ENCODE measurements at regions not wholly inside any gene's neighbourhood (a gene's known extent, or its start where the extent isn't known, plus 50 kb on each side); places are given as distances from the start of the nearest gene placed in this dataset.

DNA sequence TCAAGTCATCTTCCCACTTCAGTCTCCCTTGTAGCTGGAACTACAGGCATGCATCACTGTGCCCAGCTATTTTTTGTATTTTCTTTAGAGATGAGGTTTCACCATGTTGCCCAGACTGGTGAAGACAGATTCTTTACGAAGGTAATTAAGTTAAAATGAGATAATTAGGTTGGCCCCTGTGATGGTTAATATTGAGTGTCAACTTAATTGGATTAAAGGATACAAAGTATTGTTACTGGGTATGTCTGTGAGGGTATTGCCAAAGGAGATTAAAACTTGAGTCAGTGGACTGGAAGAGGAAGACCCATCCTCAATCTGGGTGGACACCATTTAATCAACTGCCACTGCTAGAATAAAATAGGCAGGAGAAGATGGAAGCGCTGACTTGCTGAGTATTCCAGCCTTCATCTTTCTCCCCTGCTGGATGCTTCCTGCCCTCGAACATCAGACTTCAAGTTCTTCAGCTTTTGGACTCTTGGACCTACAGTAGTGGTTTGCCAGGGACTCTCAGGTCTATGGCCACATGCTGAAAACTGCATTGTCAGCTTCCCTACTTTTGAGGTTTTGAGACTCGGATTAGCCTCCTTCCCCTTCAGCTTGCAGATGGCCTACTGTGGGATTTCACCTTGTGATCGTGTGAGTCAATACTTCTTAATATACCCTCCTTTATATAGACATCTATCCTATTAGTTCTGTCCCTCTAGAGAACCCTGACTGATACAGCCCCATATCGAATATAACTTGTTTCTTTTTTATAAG is 269.1 kb downstream of the TMX3 start:
- DNase-seq (ENCODE audit: extremely low spot score): no peak
- H3K36me3 ChIP-seq (ENCODE audit: insufficient read depth): no peaks in the 10 kb centered on the region
- H3K4me3 ChIP-seq (ENCODE audit: low read depth, low read length): no peak overlapping the region
- 87% methylated on average over 6 of the region's 6 CpGs for WGBS
- no peak overlapping the region for H3K27ac ChIP-seq (ENCODE audit: low read depth)
- no peaks in the 10 kb centered on the region for H3K4me1 ChIP-seq (ENCODE audit: insufficient read depth)

DNA sequence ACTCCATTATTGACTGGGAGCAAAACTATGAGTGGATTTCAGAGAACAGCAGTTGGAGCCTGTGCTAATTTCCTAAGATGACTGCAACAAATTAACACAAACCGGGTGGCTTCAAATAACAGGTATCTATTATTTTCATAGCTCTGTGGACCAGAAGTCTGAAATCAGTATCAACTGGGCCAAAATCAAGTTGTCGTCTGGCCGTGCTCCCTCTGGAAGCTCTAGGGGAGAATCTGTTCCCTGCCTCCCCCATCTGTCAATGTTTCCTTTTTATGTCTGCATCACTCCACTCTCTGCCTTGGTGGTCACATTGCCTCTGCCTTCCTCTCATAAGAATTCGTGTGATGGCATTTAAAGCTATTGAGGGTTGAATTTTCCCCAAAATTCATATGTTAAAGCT is 269.8 kb downstream of the TMX3 start:
- WGBS: 90% methylated on average over 4 of the region's 4 CpGs
- Histone ChIP-seq H3K4me1 (ENCODE audit: insufficient read depth) (no peaks in the 10 kb centered on the region), H3K36me3 (ENCODE audit: insufficient read depth) (no peaks in the 10 kb centered on the region), H3K27ac (ENCODE audit: low read depth) (no peak overlapping the region), H3K4me3 (ENCODE audit: low read depth, low read length) (no peak overlapping the region)
- no peak for DNase-seq (ENCODE audit: extremely low spot score)

DNA sequence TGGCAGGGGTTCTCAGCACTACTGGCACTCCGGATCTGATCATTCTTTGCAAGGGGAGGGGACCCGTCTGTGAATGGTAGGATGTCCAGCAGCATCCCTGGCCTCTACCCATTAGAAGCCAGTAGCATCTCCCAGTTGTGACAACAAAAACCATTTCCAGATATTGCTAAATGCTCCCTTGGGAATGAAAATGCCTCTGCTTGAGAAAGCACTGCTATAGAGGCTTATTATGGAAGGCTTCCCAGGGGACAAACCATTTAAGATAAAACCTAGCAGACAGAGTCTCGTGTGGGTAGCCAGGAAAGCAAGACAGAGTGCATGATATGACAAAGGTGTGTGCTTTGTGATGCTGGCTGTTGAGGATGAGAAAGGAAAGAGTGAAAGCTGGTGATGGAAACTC is 273.7 kb downstream of the TMX3 start:
- H3K4me1 ChIP-seq (ENCODE audit: insufficient read depth): no peaks in the 10 kb centered on the region
- no peaks in the 10 kb centered on the region for H3K36me3 ChIP-seq (ENCODE audit: insufficient read depth)
- WGBS: 84% methylated on average over 3 of the region's 3 CpGs
- H3K4me3 ChIP-seq (ENCODE audit: low read depth, low read length): no peak overlapping the region
- H3K27ac ChIP-seq (ENCODE audit: low read depth): no peak overlapping the region
- DNase-seq (ENCODE audit: extremely low spot score): no peak

DNA sequence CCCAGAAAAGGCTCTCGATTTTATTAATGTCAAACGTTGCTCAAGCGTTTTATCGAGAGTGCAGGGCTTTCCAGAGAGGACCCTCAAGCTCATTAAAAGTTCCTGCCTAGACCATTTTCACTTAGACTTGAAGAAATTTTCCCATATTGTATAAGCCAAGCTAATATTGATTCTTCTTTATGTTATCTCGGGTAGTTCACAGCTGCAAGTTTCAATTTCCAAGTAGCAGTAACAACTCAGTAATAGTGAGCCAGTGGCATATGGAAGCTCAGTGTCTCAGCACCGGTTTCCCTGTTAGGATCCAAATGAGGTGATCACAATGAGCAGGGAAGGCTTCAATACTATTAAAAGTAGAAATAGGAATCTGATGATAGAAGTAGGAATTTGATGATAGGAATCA is 274.5 kb downstream of the TMX3 start:
- 84% methylated on average over 6 of the region's 6 CpGs for WGBS
- no peak overlapping the region for H3K27ac ChIP-seq (ENCODE audit: low read depth)
- no peaks in the 10 kb centered on the region for H3K4me1 ChIP-seq (ENCODE audit: insufficient read depth)
- no peak for DNase-seq (ENCODE audit: extremely low spot score)
- H3K36me3 ChIP-seq (ENCODE audit: insufficient read depth): no peaks in the 10 kb centered on the region
- no peak overlapping the region for H3K4me3 ChIP-seq (ENCODE audit: low read depth, low read length)

DNA sequence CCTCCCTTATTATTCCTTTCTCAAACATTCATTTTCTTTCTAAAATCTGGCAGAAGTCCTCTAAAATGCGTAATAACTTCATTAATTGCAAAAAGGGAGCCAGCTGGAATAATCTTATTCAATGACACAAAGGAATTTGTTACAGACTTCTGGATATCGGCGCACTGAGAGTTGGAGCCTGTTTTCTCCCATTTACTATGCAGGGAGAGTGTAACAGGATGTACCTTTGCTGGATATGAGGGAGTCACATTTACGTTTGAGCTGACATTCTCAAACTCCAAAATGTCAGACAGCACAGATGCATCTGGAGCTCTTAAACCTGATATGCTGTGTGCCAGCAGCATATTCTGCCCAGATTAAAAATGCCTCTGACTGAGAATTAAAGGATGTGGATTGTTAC is 275.3 kb downstream of the TMX3 start:
- WGBS: 60% methylated on average over 4 of the region's 4 CpGs
- Histone ChIP-seq H3K4me3 (ENCODE audit: low read depth, low read length) (no peak overlapping the region), H3K36me3 (ENCODE audit: insufficient read depth) (no peaks in the 10 kb centered on the region), H3K27ac (ENCODE audit: low read depth) (no peak overlapping the region), H3K4me1 (ENCODE audit: insufficient read depth) (no peaks in the 10 kb centered on the region)
- DNase-seq (ENCODE audit: extremely low spot score): peak; percentile 25

DNA sequence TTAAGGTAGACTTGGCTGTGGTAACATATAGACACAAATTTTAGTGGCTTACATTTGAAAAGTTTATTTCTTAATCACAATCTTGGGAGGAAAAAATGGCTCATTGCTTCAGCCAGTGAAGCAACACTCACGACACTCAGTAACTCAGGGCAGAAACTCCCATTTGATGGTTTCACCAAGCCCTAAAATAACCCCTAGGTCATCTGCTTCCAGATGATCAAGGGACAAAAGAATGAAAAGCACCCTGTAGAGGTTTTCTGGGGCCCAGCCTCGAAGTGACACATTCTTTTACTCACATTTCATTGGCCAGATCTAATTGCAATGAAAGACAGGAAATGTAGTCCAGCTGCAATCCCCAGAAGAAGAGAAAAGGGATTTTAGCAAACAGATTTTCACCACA is 275.9 kb downstream of the TMX3 start:
- WGBS: 38% methylated on average over 2 of the region's 2 CpGs
- no peaks in the 10 kb centered on the region for H3K36me3 ChIP-seq (ENCODE audit: insufficient read depth)
- H3K4me3 ChIP-seq (ENCODE audit: low read depth, low read length): no peak overlapping the region
- no peak for DNase-seq (ENCODE audit: extremely low spot score)
- no peaks in the 10 kb centered on the region for H3K4me1 ChIP-seq (ENCODE audit: insufficient read depth)
- no peak overlapping the region for H3K27ac ChIP-seq (ENCODE audit: low read depth)

DNA sequence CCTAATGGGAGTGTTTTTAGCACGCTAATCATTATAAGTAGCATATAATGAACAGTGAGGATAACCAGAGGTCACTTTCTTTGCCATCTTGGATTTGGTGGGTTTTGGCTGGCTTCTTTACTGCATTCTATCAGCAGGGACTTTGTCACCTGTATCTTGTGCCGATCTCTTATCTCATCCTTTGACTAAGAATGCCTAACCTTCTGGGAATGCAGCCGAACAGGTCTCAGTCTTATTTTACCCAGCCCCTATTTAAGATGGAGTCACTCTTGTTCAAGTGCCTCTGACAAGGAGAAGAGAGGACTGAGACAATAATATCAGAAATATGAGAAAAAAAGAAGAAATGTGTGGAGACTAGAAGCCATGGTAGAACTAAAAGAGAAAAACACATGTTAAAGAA is 276.4 kb downstream of the TMX3 start:
- no peak for DNase-seq (ENCODE audit: extremely low spot score)
- Histone ChIP-seq H3K36me3 (ENCODE audit: insufficient read depth) (no peaks in the 10 kb centered on the region), H3K4me3 (ENCODE audit: low read depth, low read length) (no peak overlapping the region), H3K4me1 (ENCODE audit: insufficient read depth) (no peaks in the 10 kb centered on the region), H3K27ac (ENCODE audit: low read depth) (no peak overlapping the region)
- 93% methylated on average over 3 of the region's 3 CpGs for WGBS

DNA sequence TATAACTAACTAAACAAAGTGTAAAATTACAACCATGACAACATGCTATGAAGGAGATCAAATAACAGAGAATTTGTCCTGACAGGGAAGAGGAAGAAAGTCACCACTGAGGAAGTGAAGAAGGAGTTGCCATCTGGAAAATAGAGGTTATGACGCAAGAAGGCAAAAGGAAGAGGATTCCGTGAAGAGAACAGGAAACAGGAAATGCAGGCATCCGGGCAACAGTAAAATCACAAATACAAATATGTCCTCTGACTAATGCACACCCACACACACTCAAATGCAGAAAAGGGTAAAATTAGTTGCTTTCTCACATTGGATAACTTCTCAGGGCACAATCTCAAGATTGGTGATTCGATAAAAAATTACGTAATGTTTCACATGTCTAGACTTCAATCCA is 278.4 kb downstream of the TMX3 start:
- Histone ChIP-seq H3K36me3 (ENCODE audit: insufficient read depth) (no peaks in the 10 kb centered on the region), H3K4me3 (ENCODE audit: low read depth, low read length) (no peak overlapping the region), H3K27ac (ENCODE audit: low read depth) (no peak overlapping the region), H3K4me1 (ENCODE audit: insufficient read depth) (no peaks in the 10 kb centered on the region)
- WGBS: 79% methylated on average over 5 of the region's 5 CpGs
- no peak for DNase-seq (ENCODE audit: extremely low spot score)

DNA sequence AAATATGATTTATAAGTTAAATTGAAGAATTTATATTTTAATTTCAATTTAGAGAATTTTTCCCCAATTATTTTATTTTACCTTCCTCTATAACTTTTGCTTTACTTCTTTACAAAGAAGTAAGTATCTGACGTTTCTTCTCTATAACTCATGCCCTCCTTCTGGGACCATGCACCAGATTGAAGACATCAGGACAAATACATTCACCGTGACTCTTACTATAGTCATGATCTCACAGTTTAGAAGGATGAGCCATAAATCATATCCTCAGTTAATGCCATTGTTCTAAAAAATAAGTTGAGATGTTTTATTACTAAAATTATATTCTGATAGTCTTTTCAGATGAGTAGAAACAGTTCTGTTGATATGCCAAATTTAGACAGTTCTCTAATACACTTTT is 279.3 kb downstream of the TMX3 start:
- H3K27ac ChIP-seq (ENCODE audit: low read depth): no peak overlapping the region
- 77% methylated on average over 2 of the region's 2 CpGs for whole genome bisulfite sequencing
- no peak overlapping the region for H3K4me3 ChIP-seq (ENCODE audit: low read depth, low read length)
- no peaks in the 10 kb centered on the region for H3K4me1 ChIP-seq (ENCODE audit: insufficient read depth)
- DNase-seq (ENCODE audit: extremely low spot score): no peak
- no peaks in the 10 kb centered on the region for H3K36me3 ChIP-seq (ENCODE audit: insufficient read depth)

DNA sequence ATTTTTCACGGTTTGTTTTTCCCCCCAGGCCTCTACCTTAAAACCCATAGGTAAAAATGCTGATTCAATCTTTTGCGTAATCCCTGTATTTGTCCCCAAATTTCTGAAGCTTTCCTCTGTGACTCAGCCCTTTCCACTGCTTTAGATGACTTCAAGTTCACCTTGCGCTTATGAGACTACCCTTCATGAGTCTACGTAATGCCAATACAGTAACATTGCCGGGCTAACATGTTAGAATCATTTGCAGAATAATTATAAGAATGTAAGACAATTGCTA is 283.0 kb downstream of the TMX3 start:
- no peaks in the 10 kb centered on the region for H3K36me3 ChIP-seq (ENCODE audit: insufficient read depth)
- no peak for DNase-seq (ENCODE audit: extremely low spot score)
- H3K4me1 ChIP-seq (ENCODE audit: insufficient read depth): no peaks in the 10 kb centered on the region
- no peak overlapping the region for H3K4me3 ChIP-seq (ENCODE audit: low read depth, low read length)
- no peak overlapping the region for H3K27ac ChIP-seq (ENCODE audit: low read depth)
- 89% methylated on average over 5 of the region's 5 CpGs for WGBS

DNA sequence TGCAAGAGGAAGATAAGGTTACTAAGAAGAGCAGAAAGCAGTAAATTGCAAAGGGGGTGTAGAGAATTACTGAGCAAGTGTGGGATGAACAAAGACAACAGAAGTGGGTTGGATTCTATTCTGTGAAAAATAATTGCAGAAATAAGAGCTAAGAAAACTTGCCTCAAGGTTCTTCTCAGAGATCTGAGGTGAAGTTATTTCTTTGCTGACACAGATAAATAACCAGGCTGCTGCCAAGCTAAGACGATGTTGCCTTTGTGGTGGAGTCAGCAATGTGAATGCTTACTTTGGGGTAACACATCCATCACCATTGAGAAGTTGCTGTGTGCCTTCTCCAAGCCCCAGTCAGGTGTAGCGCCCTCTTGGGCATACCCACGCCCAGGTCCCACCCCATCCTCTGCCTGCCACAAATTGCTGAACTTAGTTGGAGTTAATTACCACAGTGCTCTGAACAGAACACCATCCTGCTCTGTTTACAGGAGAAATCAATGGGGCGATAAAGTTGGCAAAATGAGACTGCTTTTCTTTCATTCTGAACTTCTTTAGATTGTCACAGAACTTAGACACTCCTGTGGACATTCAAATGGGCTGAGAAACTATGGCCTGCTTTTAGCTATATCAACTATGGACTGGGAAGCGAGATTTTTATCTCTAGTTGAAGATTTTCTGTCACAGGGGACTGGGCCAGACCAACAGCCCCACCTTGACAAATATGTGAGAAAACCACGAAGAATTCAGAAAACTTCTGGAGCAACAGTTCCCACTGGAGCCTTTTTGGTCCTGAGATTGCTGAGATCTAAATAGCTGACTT is 283.6 kb downstream of the TMX3 start:
- no peaks in the 10 kb centered on the region for H3K36me3 ChIP-seq (ENCODE audit: insufficient read depth)
- no peak for DNase-seq (ENCODE audit: extremely low spot score)
- H3K4me3 ChIP-seq (ENCODE audit: low read depth, low read length): no peak overlapping the region
- 81% methylated on average over 6 of the region's 6 CpGs for WGBS
- no peak overlapping the region for H3K27ac ChIP-seq (ENCODE audit: low read depth)
- H3K4me1 ChIP-seq (ENCODE audit: insufficient read depth): no peaks in the 10 kb centered on the region

DNA sequence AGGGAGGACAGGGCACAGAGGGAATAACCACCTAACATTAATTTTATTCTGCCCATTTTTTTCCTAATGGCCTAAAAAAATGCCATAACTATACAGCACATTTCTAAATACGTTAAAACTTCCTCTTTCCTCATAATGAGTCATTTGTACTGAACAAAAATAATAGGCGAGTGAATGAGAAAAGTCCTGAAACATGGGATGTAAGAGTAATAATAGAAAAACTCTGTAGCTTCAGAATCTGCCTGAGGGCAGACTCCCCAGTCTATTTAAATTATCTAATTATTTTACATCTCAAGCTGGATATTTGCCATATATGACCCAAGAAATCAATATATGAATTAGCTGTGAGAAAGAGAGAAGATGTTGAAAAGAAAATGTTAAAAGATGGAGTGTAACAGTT is 285.1 kb downstream of the TMX3 start:
- Histone ChIP-seq H3K27ac (ENCODE audit: low read depth) (no peak overlapping the region), H3K4me3 (ENCODE audit: low read depth, low read length) (no peak overlapping the region), H3K36me3 (ENCODE audit: insufficient read depth) (no peaks in the 10 kb centered on the region), H3K4me1 (ENCODE audit: insufficient read depth) (no peaks in the 10 kb centered on the region)
- no peak for DNase-seq (ENCODE audit: extremely low spot score)
- WGBS: 80% methylated on average over 2 of the region's 2 CpGs

DNA sequence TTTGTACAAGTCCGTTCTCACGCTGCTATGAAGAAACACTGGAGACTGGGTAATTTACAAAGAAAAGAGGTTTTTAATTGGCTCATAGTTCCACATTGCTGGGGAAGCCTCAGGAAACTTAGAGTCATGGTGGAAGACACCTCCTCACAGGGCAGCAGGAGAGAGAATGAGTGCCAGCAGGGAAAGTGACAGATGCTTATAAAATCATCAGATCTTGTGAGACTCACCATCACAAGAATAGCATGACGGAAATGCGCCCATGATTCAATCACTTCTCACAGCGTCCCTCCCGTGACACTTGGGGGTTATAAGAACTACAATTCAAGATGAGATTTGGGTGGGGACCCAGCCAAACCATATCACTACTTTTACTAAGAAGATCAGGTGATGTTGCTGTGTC is 285.8 kb downstream of the TMX3 start:
- Histone ChIP-seq H3K27ac (ENCODE audit: low read depth) (no peak overlapping the region), H3K4me3 (ENCODE audit: low read depth, low read length) (no peak overlapping the region), H3K4me1 (ENCODE audit: insufficient read depth) (no peaks in the 10 kb centered on the region), H3K36me3 (ENCODE audit: insufficient read depth) (no peaks in the 10 kb centered on the region)
- no peak for DNase-seq (ENCODE audit: extremely low spot score)
- WGBS: 97% methylated on average over 6 of the region's 6 CpGs

DNA sequence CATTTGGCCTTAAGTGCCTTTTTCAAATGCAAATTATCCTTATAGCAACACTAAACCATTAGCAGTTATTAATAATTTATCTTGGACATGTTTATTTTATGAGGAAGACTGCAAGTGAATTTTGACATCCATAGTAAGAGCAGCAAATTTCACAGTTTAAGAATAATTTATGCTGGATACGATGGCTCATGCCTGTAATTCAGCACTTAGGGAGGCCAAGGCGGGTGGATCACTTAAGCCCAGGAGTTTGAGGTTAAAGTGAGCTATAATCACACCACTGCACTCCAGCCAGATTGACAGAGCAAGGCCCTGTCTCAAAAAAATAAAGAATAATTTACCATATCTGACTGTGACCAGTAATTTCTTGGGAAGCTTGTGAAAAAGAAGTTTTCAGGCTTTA is 286.2 kb downstream of the TMX3 start:
- DNase-seq (ENCODE audit: extremely low spot score): no peak
- 78% methylated on average over 2 of the region's 2 CpGs for WGBS
- Histone ChIP-seq H3K4me1 (ENCODE audit: insufficient read depth) (no peaks in the 10 kb centered on the region), H3K4me3 (ENCODE audit: low read depth, low read length) (no peak overlapping the region), H3K36me3 (ENCODE audit: insufficient read depth) (no peaks in the 10 kb centered on the region), H3K27ac (ENCODE audit: low read depth) (no peak overlapping the region)

Data from urinary bladder (tissue), 3 donors.